Esophagus muscularis mucosa (tissue), 3 donors: ENCODE measurements at regions not wholly inside any gene's neighbourhood (a gene's known extent, or its start where the extent isn't known, plus 50 kb on each side); places are given as distances from the start of the nearest gene placed in this dataset.

Experiments used
- POLR2A ChIP-seq: fragments of 450-650 bp; IDR thresholded peaks from one replicate; pipeline ENCODE4 v1.6.1; 2017; ENCODE audit warnings: antibody characterized with exemption, moderate library complexity, mild to moderate bottlenecking, low read depth
- POLR2AphosphoS5 ChIP-seq, 2 donors: sonication (generic); formaldehyde crosslinking; IDR thresholded peaks; one replicate each; pipeline ENCODE4 v1.6.1; 2017; ENCODE audit warnings: antibody characterized with exemption in 2 of 2
- TF ChIP-seq, protein P1 (sequence below), 3 experiments: fragments of 200-600 bp in 2 of 3; fragments of 450-650 bp in 1 of 3; sonication (generic) in 2 of 3; IDR thresholded peaks; one replicate each; pipeline ENCODE4 v1.5.1; 2017 to 2019; ENCODE audit warnings: antibody characterized with exemption in 3 of 3, mild to moderate bottlenecking in 2 of 3, moderate library complexity in 1 of 3

DNA sequence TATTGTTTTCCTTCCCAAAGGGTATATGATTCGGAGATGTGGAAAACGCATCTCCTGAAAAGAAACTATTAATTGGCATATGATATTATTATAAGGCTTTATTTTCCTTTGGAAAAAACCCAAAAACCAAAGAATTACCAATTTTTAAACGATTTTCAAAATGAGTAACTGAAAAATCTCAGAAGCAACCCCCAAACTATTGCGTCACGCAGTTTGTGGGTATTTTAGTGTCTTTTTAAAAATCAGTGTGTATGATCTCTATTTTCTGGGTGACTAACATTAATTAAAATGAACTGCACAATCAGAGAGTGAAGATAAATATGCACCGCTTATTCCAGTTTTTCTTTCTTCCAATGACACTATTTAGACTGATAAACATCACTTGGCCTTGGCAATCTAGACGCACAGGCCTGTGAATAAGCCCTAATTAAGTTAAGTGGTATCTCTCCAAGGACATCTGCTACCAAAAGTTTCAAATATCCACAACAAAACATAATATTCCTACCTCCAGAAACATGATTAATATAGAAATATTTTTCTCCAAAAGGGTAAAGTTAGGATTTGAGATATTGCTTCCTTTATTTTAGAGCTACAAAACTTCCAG, 511.5 kb upstream of the FAM241A start:
- TF ChIP-seq POLR2AphosphoS5 (IDR thresholded peaks at IDR 0.05) (no peak), POLR2A (no peak)
- TF ChIP-seq, protein P1, sequence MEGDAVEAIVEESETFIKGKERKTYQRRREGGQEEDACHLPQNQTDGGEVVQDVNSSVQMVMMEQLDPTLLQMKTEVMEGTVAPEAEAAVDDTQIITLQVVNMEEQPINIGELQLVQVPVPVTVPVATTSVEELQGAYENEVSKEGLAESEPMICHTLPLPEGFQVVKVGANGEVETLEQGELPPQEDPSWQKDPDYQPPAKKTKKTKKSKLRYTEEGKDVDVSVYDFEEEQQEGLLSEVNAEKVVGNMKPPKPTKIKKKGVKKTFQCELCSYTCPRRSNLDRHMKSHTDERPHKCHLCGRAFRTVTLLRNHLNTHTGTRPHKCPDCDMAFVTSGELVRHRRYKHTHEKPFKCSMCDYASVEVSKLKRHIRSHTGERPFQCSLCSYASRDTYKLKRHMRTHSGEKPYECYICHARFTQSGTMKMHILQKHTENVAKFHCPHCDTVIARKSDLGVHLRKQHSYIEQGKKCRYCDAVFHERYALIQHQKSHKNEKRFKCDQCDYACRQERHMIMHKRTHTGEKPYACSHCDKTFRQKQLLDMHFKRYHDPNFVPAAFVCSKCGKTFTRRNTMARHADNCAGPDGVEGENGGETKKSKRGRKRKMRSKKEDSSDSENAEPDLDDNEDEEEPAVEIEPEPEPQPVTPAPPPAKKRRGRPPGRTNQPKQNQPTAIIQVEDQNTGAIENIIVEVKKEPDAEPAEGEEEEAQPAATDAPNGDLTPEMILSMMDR (IDR thresholded peaks at IDR 0.05), result no peak
